HG02885 (cell line): ENCODE measurements at regions not wholly inside any gene's neighbourhood (a gene's known extent, or its start where the extent isn't known, plus 50 kb on each side); places are given as distances from the start of the nearest gene placed in this dataset.

Source experiments
- ATAC-seq: cut with Tn5 transposase; IDR thresholded peaks from one replicate; pipeline ENCODE4 v1.9.1; 2021; ENCODE audit warnings: mild to moderate bottlenecking; ENCODE audit not compliant: unreplicated experiment, poor library complexity

- ATAC-seq = no peak
These were observed 157.6 kb downstream of the SLC35B3 start for GRCh38 chr6:8277769-8278168.

DNA sequence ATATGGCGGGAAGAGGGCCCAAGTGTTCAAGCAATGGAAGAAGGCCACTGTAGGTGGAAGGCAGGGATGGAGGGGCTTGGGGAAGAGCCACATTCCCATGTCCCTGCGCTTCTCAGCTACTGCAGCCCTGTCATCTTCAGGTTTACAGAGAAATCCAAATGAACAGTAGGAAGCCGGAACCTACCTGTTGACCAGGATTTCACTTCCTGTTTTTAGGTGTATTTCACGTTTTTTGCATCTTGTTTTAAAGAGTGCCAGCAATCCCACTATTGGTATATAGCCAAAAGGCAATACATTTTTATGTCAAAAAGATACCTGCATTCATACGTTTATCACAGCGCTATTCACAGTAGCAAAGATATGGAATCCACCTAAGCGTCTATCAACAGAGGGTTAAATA lies 159.2 kb downstream of the SLC35B3 start:
- ATAC-seq = no peak

- ATAC-seq = no peak
These were observed 159.7 kb downstream of the SLC35B3 start for GRCh38 chr6:8275667-8276066.

- ATAC-seq = no peak
These were observed 161.1 kb downstream of the SLC35B3 start for GRCh38 chr6:8274226-8274625.

DNA sequence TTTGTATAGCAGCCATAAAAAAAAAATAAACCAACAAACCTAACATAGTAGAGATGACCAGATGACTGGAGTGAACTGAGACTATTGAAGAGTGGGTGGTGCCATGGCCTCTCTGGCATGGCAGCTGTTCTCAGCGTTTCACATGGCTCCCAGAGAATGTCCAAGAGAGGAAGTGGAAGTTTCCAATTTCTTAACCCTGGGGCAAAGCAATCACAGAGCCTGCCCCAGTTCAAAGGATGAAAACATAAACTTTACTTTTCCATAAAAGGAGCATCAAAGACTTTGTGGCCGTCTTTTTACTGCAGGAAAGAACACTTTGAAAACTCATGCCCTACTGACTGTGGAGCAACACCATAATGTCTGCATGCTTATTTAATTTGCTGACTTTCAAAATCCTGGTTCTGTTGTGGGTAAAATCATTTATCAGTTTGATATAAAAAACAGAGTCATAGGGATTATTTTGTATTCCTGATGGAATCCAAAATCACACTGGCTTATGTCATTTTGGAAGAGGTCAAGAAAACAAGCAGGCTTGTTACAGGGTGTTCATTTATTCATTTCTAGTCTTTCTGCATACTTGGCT lies 165.4 kb downstream of the SLC35B3 start:
- no peak for ATAC-seq

GRCh38 chr6:8269094-8269493 lies 166.3 kb downstream of the SLC35B3 start:
- ATAC-seq = no peak

DNA sequence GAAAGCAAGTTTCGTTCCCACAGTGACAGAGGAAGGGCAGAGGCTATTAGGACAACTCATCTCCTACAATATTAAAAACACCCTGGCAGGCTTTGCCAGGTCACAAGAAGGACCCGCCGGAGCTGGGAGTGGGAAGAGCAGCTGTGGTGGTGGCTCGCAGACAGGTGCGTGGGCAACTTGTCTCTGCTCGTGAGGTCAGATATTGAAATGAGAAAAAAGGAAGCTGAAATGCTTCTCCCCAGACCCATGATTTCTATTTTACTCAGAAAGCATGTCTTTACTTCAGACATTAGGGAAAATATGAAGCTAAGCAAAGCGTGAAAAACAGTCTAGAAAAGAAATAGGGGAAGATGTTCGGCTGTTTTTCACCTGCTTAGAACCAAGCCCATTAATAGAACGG lies 166.3 kb upstream of the EEF1E1 start:
- peak; percentile 68 for ATAC-seq

GRCh38 chr6:8268156-8268555 lies 165.8 kb upstream of the EEF1E1 start:
- peak; percentile 32 for ATAC-seq

DNA sequence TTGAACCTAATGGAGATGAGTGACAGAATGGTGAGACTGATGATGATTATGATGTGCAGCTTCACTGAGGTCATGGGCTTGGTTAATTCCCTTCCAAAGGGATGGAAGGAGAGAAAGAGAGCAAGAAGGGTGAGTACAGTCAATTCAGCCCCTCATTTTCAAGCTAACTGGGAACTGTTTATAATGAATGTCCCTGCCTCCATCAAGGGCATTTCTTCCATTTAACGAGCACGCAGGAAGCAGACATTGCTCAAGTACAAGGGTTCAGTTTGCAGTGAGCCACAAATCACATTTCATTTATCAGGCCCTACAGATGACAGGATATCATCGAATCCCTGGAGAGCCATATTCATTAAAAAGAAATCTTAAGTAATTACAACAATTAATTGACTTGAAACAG lies 158.3 kb upstream of the EEF1E1 start:
- ATAC-seq = no peak

- no peak for ATAC-seq
These were observed 144.1 kb upstream of the EEF1E1 start for GRCh38 chr6:8246403-8246802.

DNA sequence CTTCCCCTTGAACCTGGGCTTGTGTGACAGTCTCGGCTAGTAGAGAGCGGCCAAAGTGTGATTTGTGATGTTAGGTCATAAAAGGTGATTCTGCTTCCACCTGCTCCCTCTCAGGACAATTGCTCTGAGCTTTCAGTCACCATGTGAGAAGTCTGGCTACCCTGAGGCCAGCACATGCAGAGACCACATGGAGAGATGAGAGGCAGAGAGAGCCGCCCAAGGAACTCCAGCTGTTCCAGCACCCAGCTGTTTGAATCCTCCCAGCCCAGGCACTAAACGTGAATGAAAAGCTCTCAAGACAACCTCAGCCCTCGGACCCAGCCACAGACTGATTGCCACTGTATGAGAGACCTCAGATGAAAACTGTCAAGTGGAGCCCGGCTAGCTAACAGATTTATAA lies 143.4 kb upstream of the EEF1E1 start:
- no peak for ATAC-seq

- no peak for ATAC-seq
These were observed 141.1 kb upstream of the EEF1E1 start for GRCh38 chr6:8243475-8243874.

- no peak for ATAC-seq
These were observed 140.5 kb upstream of the EEF1E1 start for GRCh38 chr6:8242885-8243284.

DNA sequence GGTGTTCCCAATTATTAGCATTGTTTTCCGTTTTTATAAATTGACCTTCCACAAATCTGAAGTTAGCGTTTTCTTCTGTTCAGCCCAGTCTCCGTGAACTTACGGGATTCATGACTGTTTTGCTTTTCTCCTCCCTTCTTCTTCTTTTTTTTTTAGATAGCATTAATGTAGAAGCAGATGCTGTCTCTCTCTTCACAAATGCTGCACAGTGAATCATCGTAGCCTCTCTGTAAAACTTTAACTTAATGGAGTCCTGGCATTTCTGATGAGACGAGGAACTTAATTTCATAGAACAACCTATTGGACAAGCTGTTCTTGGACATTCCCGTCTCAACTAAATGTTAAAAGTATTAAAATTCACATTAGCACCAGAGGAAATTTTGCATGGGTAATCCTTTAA lies 138.0 kb upstream of the EEF1E1 start:
- no peak for ATAC-seq

DNA sequence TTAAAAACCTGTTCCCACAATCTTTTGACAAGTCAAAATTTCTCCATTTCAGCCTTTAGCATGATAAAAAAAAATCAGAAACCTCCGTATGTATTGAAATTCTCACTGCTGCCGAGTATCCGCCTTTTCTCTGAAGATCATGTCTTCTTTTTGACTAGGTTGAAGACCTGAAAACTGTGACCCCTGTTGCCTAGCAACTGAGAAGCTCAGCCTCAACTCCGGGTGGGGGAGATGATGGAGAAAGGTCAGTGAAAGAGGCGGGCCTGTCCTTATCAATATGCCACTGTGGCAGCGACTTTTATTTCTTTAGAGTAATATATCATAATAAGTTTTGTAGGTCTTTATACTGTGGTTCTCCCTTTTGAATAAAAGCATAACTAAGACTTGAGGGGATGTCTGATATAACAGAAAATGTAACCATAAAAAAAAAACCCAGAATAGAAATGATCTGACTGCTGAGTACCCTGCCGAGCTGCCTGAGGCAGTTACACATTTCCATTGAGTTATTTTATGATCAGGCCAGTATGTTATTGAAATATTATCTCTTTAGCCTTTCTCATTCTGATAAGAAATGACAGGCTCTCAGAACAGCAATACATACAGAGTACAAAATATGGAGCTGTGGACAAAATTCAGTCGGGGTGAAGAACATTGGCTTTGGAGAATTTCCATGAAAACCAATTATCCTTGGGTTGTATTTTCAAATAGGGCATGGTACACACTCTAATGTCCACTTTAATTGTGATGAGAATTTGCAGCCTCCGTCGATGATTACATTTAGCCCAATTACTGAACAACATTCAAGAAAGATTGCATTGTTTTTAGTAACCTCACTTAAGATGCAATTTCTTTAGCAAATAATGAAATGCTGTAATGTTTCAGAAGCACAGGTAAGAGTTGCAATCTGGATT lies 136.7 kb upstream of the EEF1E1 start:
- ATAC-seq = no peak

DNA sequence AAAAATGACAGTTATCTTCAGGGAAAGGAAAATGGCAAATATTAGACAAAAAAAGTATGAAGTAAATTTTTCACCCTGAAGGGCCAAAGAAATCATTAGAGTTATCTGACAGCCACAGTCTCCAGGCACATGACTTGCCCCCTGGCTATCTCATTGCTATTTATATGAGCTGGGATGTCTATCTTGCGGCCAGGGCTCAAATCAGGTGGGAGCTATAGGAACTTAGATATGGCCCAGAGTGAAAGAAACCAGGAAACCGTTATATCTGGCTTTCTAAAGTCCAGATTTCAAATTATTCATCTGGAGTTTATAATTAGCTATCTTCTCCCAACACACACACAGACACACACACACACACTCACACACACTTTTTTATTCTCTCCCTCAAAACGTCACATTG lies 135.3 kb upstream of the EEF1E1 start:
- no peak for ATAC-seq

GRCh38 chr6:8236956-8237355 lies 134.6 kb upstream of the EEF1E1 start:
- no peak for ATAC-seq

DNA sequence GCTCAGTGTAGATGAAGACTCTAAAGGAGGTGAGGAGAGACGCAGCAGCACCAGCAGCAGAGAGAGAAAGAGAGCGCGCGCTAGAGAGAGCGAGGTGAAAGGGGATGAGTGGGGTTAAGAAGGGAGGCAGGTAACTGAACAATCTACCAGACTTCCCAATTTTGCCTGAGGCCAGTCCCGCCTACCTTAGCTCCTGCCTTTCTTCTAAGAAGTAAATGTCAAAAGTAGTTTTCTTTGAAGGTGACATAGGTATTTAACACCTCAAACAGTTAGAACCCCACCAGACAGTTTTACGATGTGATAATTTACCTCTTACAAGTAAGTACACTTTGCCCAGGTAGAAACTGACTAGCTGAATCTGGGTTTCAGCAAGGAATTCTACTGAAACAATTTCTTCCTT lies 132.0 kb upstream of the EEF1E1 start:
- no peak for ATAC-seq

DNA sequence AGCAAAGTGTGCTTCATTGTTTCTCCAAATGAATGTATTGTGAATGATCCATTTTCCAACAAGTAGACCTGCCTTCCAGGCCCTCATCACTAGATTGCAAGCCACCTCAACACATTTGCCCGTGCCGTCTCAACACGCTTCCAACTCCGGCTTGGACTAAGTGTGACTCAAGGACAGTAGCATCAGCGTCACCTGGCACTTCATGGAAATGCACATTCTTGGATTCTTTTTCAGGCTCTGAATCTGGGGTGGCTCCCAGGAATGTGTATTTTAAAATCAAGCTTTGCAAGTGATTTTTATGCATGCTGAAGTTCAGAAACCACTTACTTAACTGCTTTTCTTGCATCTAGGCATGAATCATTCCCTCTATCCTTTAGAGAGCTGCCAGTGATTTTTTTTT lies 129.6 kb upstream of the EEF1E1 start:
- no peak for ATAC-seq

DNA sequence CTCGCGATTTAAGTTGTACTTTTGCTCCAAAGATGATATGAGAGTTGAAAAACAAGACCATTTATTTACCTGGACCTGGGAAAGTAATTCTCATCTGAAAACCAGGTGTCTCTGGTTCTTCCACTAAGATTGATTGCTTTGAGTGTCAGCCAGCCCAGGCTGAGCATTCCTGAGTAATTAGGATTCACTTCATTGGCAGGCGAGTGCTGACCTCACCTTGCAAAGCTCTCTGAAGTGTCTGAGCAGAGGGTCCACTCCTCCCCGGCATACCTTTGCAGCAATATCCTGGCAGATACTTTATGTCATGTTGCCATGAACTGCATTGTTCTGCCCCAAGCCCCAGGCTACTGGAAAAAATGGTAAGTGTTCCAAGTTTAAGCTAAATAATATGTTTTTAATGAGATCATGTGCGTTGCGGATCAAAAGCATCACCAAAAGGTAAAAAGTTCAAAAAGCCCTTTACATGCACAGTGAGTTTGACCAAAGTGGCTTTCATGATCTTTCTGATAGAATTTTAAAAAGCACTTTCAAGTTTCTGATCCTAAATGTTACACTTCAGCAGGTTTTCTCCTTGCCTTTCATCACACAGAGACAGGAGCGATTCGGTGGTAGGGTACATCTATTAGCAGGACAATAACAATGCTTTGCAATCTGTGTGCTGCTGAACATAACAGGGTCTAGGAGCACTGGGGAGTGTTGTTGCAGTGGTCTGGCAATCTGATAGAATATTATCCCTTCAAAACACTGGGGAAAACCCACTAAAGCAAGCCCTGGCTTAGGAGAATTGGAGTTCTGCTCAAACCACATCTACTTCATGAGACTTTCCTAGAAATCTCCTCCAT lies 127.8 kb upstream of the EEF1E1 start:
- no peak for ATAC-seq

GRCh38 chr6:8225113-8225512 lies 122.8 kb upstream of the EEF1E1 start:
- ATAC-seq = no peak
